SK-N-SH (cell line): ENCODE measurements at regions not wholly inside any gene's neighbourhood (a gene's known extent, or its start where the extent isn't known, plus 50 kb on each side); places are given as distances from the start of the nearest gene placed in this dataset.

Experiments used
- CTCF ChIP-seq: fragments of 200-600 bp; sonication (generic); IDR thresholded peaks from 2 replicates; pipeline ENCODE4 v1.6.1; 2017; ENCODE audit warnings: antibody characterized with exemption, mild to moderate bottlenecking, moderate library complexity
- ELF1 ChIP-seq: IDR thresholded peaks from 2 replicates; pipeline ENCODE4 v1.4.0; 2012
- FOSL2 ChIP-seq: IDR thresholded peaks from 2 replicates; pipeline ENCODE4 v1.4.0; 2012; ENCODE audit warnings: low read depth, mild to moderate bottlenecking, moderate library complexity, borderline replicate concordance
- FOXJ3 ChIP-seq: sonication (generic); formaldehyde crosslinking; IDR thresholded peaks from 2 replicates; pipeline ENCODE4 v1.5.1; 2020; ENCODE audit warnings: mild to moderate bottlenecking, missing genetic modification reagents
- MEF2A ChIP-seq: IDR thresholded peaks from 2 replicates; pipeline ENCODE4 v1.4.0; 2012; ENCODE audit warnings: low read depth, borderline replicate concordance
- MXI1 ChIP-seq: IDR thresholded peaks from 2 replicates; pipeline ENCODE4 v1.6.1; 2012; ENCODE audit warnings: mild to moderate bottlenecking, low read depth, low read length, improper control_type of control experiment
- NFIC ChIP-seq: IDR thresholded peaks from 2 replicates; pipeline ENCODE4 v1.4.0; 2012; ENCODE audit warnings: borderline replicate concordance
- PBX3 ChIP-seq: IDR thresholded peaks from 2 replicates; pipeline ENCODE4; 2012
- POLR2AphosphoS5 ChIP-seq: IDR thresholded peaks from 2 replicates; pipeline ENCODE4 v1.6.1; 2012; ENCODE audit warnings: low read depth, low read length
- REST ChIP-seq: IDR thresholded peaks from 2 replicates; pipeline ENCODE4 v1.6.1; 2012; ENCODE audit warnings: mild to moderate bottlenecking, low read depth, low read length, moderate library complexity
- RFX5 ChIP-seq: IDR thresholded peaks from 2 replicates; pipeline ENCODE4 v1.6.1; 2012; ENCODE audit warnings: mild to moderate bottlenecking, improper control_type of control experiment, low read length
- RXRA ChIP-seq: IDR thresholded peaks from 2 replicates; pipeline ENCODE4 v1.4.0; 2012; ENCODE audit warnings: low read depth, mild to moderate bottlenecking, borderline replicate concordance
- SMC3 ChIP-seq: IDR thresholded peaks from 2 replicates; pipeline ENCODE4 v1.6.1; 2012; ENCODE audit warnings: low read depth, low read length, improper control_type of control experiment
- TAF1 ChIP-seq: IDR thresholded peaks from 2 replicates; pipeline ENCODE4 v1.6.1; 2012; ENCODE audit warnings: low read depth, mild to moderate bottlenecking, low read length, moderate library complexity, borderline replicate concordance
- USF1 ChIP-seq: IDR thresholded peaks from 2 replicates; pipeline ENCODE4 v1.4.0; 2012; ENCODE audit warnings: low read depth, borderline replicate concordance
- USF2 ChIP-seq: fragments of 150-350 bp; IDR thresholded peaks from 2 replicates; pipeline ENCODE4 v1.6.1; 2017; ENCODE audit warnings: antibody characterized with exemption, low read length, low read depth, borderline replicate concordance
- YY1 ChIP-seq: IDR thresholded peaks from 2 replicates; pipeline ENCODE4 v1.4.0; 2012; ENCODE audit warnings: low read depth, mild to moderate bottlenecking

- TF ChIP-seq RXRA (no peak), SMC3 (peak; percentile 41; the same call in 1 of the 2 replicates), TAF1 (no peak), YY1 (no peak), USF1 (no peak), MEF2A (no peak), RFX5 (no peak), CTCF (peak; percentile 62), NFIC (no peak), MXI1 (no peak), REST (no peak), FOXJ3 (CRISPR knock-in tag) (no peak), USF2 (no peak), PBX3 (0 out of 2 replicates have a peak, but pooled peaks have one; percentile 8), FOSL2 (peak; percentile 46; the same call in 1 of the 2 replicates), ELF1 (peak; percentile 71; the same call in 1 of the 2 replicates), POLR2AphosphoS5 (no peak)
These were observed 340.9 kb upstream of the CTSO start (continued) for GRCh38 chr4:156294577-156294976.
